ENCODE measurements at regions not wholly inside any gene's neighbourhood (a gene's known extent, or its start where the extent isn't known, plus 50 kb on each side); places are given as distances from the start of the nearest gene placed in this dataset.

DNA sequence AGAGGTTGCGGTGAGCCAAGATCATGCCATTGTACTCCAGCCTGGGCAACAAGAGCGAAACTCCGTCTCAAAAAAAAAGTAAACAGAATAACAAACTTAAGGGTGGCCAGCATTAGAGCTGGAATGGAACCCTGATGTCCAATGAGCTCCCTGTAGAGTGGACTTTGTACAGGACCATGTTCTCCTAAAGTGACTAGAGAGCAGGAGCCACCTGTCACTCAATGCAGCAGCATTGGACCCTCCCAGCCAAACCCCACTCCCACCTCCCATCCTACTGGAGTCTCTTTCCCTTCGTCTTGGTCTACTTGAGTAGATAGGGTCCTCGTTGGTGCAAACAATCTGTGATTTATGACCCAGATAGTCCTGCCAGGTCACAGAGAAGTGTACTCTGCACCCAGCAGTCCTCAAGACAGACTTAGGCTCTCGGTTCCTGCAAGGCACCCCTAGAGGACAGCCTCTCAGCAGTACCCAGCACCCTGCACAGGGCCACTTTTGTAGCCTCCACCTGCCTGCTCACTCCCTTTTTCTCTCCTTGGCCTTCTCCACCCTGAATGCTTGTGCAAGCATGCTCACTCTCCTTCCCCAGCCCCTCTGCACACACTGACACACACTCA, 69.2 kb upstream of the ZNF281 start:
- Histone ChIP-seq H3K4me1 (ENCODE audit: insufficient read depth, low read length) (peaks cover 11% of the 10 kb centered on the region), H3K27me3 (ENCODE audit: insufficient read depth, low read length) (no peaks in the 10 kb centered on the region), H3K4me3 (ENCODE audit: low read length) (no peak overlapping the region), H3K27ac (ENCODE audit: low read length) (no peak overlapping the region), H3K36me3 (ENCODE audit: insufficient read depth, low read depth, low read length) (peaks cover 19% of the 10 kb centered on the region), H3K9ac (ENCODE audit: low read depth, low read length) (no peak overlapping the region), H3K9me3 (ENCODE audit: insufficient read depth, low read depth, low read length) (no peaks in the 10 kb centered on the region)

DNA sequence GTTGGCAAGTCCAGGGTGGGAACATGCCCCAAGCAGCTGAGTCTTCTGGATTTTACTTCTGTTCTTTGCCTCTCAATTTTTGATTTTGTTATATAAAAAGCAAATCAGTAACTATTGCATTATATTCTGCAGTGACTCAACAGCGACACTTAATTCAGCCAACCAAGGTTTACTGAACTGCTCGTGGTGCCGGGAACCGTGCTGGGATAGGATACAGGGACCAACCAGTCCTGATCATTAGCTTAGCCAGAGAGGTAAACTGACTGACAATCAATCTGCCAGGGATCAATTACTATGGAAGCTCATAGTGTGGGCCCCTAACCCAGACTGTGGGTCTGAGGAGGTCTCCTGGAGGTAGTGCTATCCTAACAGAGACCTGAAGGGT, 68.4 kb upstream of the ZNF281 start:
- H3K27ac ChIP-seq (ENCODE audit: low read length): no peak overlapping the region
- H3K9ac ChIP-seq (ENCODE audit: low read depth, low read length): no peak overlapping the region
- no peaks in the 10 kb centered on the region for H3K9me3 ChIP-seq (ENCODE audit: insufficient read depth, low read depth, low read length)
- peaks cover 21% of the 10 kb centered on the region for H3K36me3 ChIP-seq (ENCODE audit: insufficient read depth, low read depth, low read length)
- H3K4me1 ChIP-seq (ENCODE audit: insufficient read depth, low read length): peaks cover 2% of the 10 kb centered on the region
- H3K4me3 ChIP-seq (ENCODE audit: low read length): no peak overlapping the region
- no peaks in the 10 kb centered on the region for H3K27me3 ChIP-seq (ENCODE audit: insufficient read depth, low read length)

DNA sequence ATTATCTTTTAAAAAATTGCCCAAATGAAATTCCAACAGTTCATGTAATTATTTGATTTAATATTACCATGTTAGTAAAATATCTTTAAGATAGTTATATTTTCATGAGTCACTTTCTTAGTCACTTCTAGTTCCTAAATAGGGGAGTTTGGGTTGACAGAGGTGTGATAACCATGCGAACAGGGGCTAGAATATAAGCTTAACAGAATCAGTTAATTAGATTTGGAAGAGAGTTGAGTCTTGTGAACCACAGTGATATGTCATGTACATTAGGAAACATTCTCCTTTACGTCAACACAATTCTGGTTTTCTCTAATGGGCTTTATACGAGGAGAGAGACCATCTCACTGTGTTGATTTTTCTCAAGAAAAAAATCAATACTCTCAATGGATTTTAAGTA, 64.8 kb upstream of the ZNF281 start:
- Histone ChIP-seq H3K4me3 (ENCODE audit: low read length) (no peak overlapping the region), H3K9me3 (ENCODE audit: insufficient read depth, low read depth, low read length) (no peaks in the 10 kb centered on the region), H3K27ac (ENCODE audit: low read length) (no peak overlapping the region)

DNA sequence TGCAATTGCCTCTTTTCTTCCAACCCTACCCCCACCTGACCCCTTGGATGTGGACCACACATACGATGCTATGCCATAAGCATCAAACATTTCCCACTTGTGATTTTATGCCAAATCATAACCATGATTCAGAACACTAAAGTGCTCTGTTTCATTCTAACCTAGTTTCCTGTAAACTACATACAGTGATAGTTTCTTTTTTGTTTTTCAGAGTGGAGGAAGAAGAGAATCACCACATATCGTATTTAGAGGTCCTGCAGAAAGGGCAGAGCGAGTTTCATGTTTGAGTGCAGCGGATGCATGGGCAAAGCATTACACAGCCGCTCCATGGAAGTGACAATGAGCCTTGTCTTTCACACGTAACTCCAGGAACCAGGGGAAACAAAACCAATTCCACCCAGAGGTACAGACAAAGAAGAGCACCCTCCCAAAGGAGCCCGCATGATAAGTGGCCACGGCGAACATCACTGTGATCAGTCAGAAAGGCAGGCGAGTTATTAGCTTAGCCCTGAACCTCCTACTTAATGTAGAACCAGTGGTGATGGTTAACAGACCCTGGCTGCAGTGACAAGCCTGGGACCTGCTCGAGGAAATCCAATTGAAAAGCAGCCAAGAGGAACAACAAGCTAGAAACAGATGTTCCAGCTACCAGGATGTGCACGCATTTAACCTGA, 64.0 kb upstream of the ZNF281 start:
- Histone ChIP-seq H3K27me3 (ENCODE audit: insufficient read depth, low read length) (no peaks in the 10 kb centered on the region), H3K9me3 (ENCODE audit: insufficient read depth, low read depth, low read length) (no peaks in the 10 kb centered on the region), H3K4me3 (ENCODE audit: low read length) (no peak overlapping the region), H3K9ac (ENCODE audit: low read depth, low read length) (no peak overlapping the region), H3K27ac (ENCODE audit: low read length) (no peak overlapping the region), H3K4me1 (ENCODE audit: insufficient read depth, low read length) (no peaks in the 10 kb centered on the region), H3K36me3 (ENCODE audit: insufficient read depth, low read depth, low read length) (peaks cover 21% of the 10 kb centered on the region)

More for the DNA sequence above, 64.8 kb upstream of the ZNF281 start:
- H3K36me3 ChIP-seq (ENCODE audit: insufficient read depth, low read depth, low read length): peaks cover 21% of the 10 kb centered on the region
- no peaks in the 10 kb centered on the region for H3K4me1 ChIP-seq (ENCODE audit: insufficient read depth, low read length)
- no peak overlapping the region for H3K9ac ChIP-seq (ENCODE audit: low read depth, low read length)
- no peaks in the 10 kb centered on the region for H3K27me3 ChIP-seq (ENCODE audit: insufficient read depth, low read length)

DNA sequence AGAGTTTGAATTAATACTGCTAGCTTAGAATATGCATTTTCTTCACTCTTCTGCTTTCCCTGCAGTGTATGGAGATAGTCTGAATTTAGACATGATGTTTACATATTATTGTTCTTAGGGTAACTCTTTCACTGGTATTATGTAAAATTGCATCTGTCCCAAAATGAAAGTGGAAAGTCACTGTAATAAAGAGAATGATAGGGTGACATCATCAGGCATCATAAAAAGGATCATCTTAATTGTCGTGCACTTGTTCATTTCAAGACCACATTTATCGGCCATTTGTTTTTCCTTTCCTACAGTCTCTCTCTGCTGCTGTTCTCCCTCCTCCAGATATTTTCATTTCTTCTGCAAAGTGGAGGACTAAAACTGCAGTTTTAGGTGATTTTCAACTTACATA, 61.9 kb upstream of the ZNF281 start:
- Histone ChIP-seq H3K4me3 (ENCODE audit: low read length) (no peak overlapping the region), H3K27ac (ENCODE audit: low read length) (no peak overlapping the region), H3K9me3 (ENCODE audit: insufficient read depth, low read depth, low read length) (no peaks in the 10 kb centered on the region), H3K9ac (ENCODE audit: low read depth, low read length) (no peak overlapping the region), H3K36me3 (ENCODE audit: insufficient read depth, low read depth, low read length) (peaks cover 21% of the 10 kb centered on the region), H3K27me3 (ENCODE audit: insufficient read depth, low read length) (no peaks in the 10 kb centered on the region), H3K4me1 (ENCODE audit: insufficient read depth, low read length) (no peaks in the 10 kb centered on the region)

DNA sequence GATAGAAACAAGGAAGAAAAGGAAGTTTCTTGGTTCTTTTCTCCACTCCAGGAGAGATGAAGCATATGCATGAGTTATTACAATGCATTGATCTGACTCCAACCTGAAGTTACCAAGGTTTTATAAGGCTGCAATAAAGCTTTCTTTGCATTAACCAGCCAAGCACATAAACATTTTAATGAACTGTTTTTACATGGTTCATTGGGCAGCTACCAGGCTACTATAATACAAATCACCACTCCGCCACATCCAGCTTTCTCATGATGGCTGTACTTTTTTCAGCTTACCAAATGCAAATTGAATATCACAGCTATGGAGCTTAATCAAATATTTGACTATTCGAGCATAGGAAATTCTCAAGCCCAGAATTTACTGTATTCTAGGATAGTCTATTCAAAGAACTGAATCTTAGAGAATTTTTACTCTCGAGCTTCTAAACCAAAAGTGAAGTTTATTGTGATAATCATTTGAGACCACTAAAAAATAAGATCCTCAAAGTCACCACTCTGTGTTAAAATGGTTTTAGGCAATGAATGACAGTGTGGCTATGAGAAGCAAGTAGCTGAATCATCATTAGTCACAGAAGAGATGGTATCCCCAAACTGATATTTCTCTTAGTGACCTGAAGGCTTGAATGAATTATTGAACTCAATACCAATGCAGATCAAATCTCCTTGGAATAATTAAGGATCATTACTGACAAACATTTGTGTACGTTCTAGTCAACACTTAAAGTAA, 58.6 kb upstream of the ZNF281 start:
- H3K27me3 ChIP-seq (ENCODE audit: insufficient read depth, low read length): no peaks in the 10 kb centered on the region
- H3K27ac ChIP-seq (ENCODE audit: low read length): no peak overlapping the region
- no peaks in the 10 kb centered on the region for H3K4me1 ChIP-seq (ENCODE audit: insufficient read depth, low read length)
- H3K4me3 ChIP-seq (ENCODE audit: low read length): no peak overlapping the region
- H3K36me3 ChIP-seq (ENCODE audit: insufficient read depth, low read depth, low read length): no peaks in the 10 kb centered on the region
- no peaks in the 10 kb centered on the region for H3K9me3 ChIP-seq (ENCODE audit: insufficient read depth, low read depth, low read length)
- H3K9ac ChIP-seq (ENCODE audit: low read depth, low read length): no peak overlapping the region

DNA sequence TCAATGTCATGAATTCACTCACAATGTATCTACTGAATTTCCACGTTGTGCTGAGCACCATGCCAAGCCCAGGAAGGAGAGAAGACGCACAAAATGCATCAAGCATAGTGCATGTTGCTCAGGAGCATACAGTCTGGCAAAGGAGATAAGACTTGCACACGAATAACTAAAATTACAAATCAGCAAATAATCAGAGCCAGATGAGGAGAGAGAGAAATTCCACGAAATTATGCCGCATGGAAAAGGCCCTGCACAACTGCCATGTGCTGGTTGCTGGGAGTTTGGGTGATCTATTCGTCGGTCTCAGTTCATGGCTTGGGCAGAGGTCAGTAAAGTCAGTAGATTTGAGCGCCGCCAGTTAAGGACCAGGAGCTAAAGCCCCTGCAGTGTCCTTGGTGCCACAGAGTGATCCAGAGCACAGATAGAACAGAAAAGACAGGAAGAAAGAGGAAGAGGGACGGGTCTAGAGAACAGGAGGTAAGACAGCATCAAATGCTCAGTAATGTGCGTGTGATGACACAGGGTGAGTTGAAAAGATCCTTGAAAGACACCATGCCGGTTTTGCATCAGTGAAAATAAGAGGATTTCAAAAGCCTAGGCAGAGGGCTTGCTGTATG, 55.1 kb upstream of the ZNF281 start:
- no peak overlapping the region for H3K9ac ChIP-seq (ENCODE audit: low read depth, low read length)
- H3K9me3 ChIP-seq (ENCODE audit: insufficient read depth, low read depth, low read length): no peaks in the 10 kb centered on the region
- no peak overlapping the region for H3K27ac ChIP-seq (ENCODE audit: low read length)
- H3K27me3 ChIP-seq (ENCODE audit: insufficient read depth, low read length): no peaks in the 10 kb centered on the region
- H3K4me3 ChIP-seq (ENCODE audit: low read length): no peak overlapping the region
- H3K36me3 ChIP-seq (ENCODE audit: insufficient read depth, low read depth, low read length): no peaks in the 10 kb centered on the region
- H3K4me1 ChIP-seq (ENCODE audit: insufficient read depth, low read length): no peaks in the 10 kb centered on the region
